ENCODE measurements at regions not wholly inside any gene's neighbourhood (a gene's known extent, or its start where the extent isn't known, plus 50 kb on each side); places are given as distances from the start of the nearest gene placed in this dataset.

GRCh38 chr5:54851449-54851848 is 133.9 kb downstream of the ESM1 start:
- no peak for TF ChIP-seq CTCF (conservative IDR thresholded peaks at IDR 0.05)
- TF ChIP-seq ZFX (IDR thresholded peaks at IDR 0.05) = no peak
